Vagina (tissue), 2 donors: ENCODE measurements at regions not wholly inside any gene's neighbourhood (a gene's known extent, or its start where the extent isn't known, plus 50 kb on each side); places are given as distances from the start of the nearest gene placed in this dataset.
A peak's percentile ranks its signal among the peaks of the same experiment; 100 is the strongest.

Experiments used
- DNase-seq, 2 donors: peaks; one replicate each; pipeline ENCODE4 v3.0.0-alpha.2; 2017; ENCODE audit errors: extremely low spot score in 2 of 2
- H3K27ac ChIP-seq: fragments of 200-600 bp; sonication (generic); one replicate; pipeline ENCODE4 v1.5.1; 2019
- H3K27me3 ChIP-seq: fragments of 200-600 bp; sonication (generic); one replicate; pipeline ENCODE4 v1.5.1; 2019
- H3K36me3 ChIP-seq, 2 donors: fragments of 200-600 bp; sonication (generic); one replicate each; pipeline ENCODE4 v1.5.1; 2017 to 2019
- H3K4me1 ChIP-seq: fragments of 200-600 bp; sonication (generic); one replicate; pipeline ENCODE4 v1.5.1; 2019
- H3K4me3 ChIP-seq, 2 donors: fragments of 200-600 bp; sonication (generic); 1 replicate in 1 of 2; 2 replicates in 1 of 2; pipeline ENCODE4 v1.5.1; 2016 to 2019
- H3K9me3 ChIP-seq: fragments of 200-600 bp; sonication (generic); one replicate; pipeline ENCODE4 v1.5.1; 2019
- POLR2A ChIP-seq, 2 donors: fragments of 450-650 bp; IDR thresholded peaks; one replicate each; pipeline ENCODE4 v1.6.1; 2017; ENCODE audit warnings: antibody characterized with exemption in 2 of 2, mild to moderate bottlenecking in 2 of 2, moderate library complexity in 2 of 2
- POLR2AphosphoS5 ChIP-seq, 2 donors: sonication (generic); formaldehyde crosslinking; IDR thresholded peaks; one replicate each; pipeline ENCODE4 v1.9.0; 2017; ENCODE audit warnings: antibody characterized with exemption in 2 of 2, mild to moderate bottlenecking in 2 of 2, low read depth in 1 of 2; ENCODE audit not compliant: insufficient read depth in 1 of 2
- intact Hi-C: fragments of 100-400 bp; cut with DNase I; formaldehyde crosslinking; loops from one replicate; pipeline ENCODE4 v1.15.1; 2023
- TF ChIP-seq, protein P1 (sequence below), 3 experiments: fragments of 450-650 bp in 2 of 3; fragments of 200-600 bp in 1 of 3; sonication (generic) in 1 of 3; IDR thresholded peaks; one replicate each; pipeline ENCODE4 v1.5.1; 2017 to 2019; ENCODE audit warnings: antibody characterized with exemption in 3 of 3, mild to moderate bottlenecking in 2 of 3, moderate library complexity in 2 of 3

DNA sequence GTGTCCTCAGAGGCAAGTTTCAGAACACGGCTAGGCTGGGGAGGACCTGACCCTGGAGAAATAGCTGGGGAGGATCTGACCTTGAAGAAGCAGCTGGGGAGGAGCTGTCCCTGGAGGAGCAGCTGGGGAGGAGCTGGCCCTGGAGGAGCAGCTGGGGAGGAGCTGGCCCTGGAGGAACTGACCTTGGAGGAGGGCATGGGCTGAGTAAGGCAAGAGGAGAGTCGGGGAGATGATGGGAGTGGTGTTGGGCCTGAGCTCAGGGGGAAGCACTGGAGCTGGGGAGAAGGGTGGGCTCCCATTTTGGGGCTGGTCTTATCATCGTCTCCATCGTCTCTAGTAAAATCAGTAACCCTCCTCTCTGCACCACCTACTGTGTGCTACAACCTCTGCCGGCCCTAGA is 179.8 kb upstream of the SHH start:
- TF ChIP-seq, protein P1, sequence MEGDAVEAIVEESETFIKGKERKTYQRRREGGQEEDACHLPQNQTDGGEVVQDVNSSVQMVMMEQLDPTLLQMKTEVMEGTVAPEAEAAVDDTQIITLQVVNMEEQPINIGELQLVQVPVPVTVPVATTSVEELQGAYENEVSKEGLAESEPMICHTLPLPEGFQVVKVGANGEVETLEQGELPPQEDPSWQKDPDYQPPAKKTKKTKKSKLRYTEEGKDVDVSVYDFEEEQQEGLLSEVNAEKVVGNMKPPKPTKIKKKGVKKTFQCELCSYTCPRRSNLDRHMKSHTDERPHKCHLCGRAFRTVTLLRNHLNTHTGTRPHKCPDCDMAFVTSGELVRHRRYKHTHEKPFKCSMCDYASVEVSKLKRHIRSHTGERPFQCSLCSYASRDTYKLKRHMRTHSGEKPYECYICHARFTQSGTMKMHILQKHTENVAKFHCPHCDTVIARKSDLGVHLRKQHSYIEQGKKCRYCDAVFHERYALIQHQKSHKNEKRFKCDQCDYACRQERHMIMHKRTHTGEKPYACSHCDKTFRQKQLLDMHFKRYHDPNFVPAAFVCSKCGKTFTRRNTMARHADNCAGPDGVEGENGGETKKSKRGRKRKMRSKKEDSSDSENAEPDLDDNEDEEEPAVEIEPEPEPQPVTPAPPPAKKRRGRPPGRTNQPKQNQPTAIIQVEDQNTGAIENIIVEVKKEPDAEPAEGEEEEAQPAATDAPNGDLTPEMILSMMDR (IDR thresholded peaks at IDR 0.05): no peak
- TF ChIP-seq POLR2A (IDR thresholded peaks at IDR 0.05) (no peak), POLR2AphosphoS5 (IDR thresholded peaks at IDR 0.05; ENCODE audit: insufficient read depth in 1 of 2, low read depth in 1 of 2) (no peak)
- DNase-seq: peak in 1 of 2 donors; percentile 67
- Histone ChIP-seq H3K27ac (no peak overlapping the region), H3K4me3 (no peak overlapping the region), H3K27me3 (no peaks in the 10 kb centered on the region), H3K4me1 (no peaks in the 10 kb centered on the region), H3K36me3 (no peaks in the 10 kb centered on the region), H3K9me3 (no peaks in the 10 kb centered on the region)
- intact Hi-C loops: no loop called here

DNA sequence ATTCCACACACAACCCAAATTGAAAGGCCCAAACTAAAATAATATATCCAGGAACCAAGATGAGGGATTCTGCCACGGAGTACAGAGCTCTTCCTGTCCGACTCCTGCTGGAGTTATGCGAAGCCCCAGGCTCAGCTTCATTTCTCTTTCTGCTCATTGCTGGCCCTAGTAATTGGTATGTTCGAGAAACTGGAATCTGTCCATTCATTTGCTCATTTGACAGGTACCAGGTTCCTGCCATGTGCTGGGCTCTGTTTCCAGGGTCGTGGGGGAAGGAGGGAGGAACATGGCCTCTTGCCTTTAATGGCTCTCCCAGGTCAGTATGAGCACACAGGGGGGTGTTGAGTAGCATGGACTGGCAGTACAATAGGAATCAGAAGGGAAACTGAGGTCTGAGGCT is 179.2 kb upstream of the SHH start:
- Histone ChIP-seq H3K27me3 (no peaks in the 10 kb centered on the region), H3K4me3 (no peak overlapping the region), H3K4me1 (no peaks in the 10 kb centered on the region), H3K9me3 (no peaks in the 10 kb centered on the region), H3K27ac (no peak overlapping the region), H3K36me3 (no peaks in the 10 kb centered on the region)
- DNase-seq: peak in 1 of 2 donors; percentile 61
- intact Hi-C loops: no loop called here
- TF ChIP-seq POLR2AphosphoS5 (IDR thresholded peaks at IDR 0.05; ENCODE audit: insufficient read depth in 1 of 2, low read depth in 1 of 2) (no peak), POLR2A (IDR thresholded peaks at IDR 0.05) (no peak)
- TF ChIP-seq, protein P1 (IDR thresholded peaks at IDR 0.05): no peak

DNA sequence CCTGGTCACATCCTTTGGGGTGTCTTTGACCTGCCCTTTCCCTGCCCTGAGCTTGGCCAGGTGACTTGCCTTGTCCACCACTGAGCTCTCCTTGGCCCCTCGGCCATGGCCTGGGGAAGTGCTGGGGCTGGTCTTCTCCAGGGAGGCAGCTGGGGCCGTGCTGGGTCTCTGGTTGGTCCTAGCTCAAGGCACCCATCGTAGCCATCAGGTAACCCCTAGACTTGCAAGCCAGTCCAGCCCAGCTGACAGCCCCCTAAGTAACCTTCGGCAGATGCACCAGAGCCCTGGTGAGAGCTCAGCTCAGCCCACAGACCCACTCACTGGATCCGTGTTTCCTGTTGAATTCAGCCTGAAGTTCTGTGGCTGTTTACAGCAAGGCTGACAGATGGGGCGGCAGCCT is 176.2 kb upstream of the SHH start:
- H3K27ac ChIP-seq: no peak overlapping the region
- DNase-seq: peak in 1 of 2 donors; percentile 76
- intact Hi-C loops: no loop called here
- no peaks in the 10 kb centered on the region for H3K27me3 ChIP-seq
- H3K4me3 ChIP-seq: no peak overlapping the region
- H3K4me1 ChIP-seq: no peaks in the 10 kb centered on the region
- no peak for TF ChIP-seq POLR2AphosphoS5 (IDR thresholded peaks at IDR 0.05; ENCODE audit: insufficient read depth in 1 of 2, low read depth in 1 of 2)
- TF ChIP-seq, protein P1 (IDR thresholded peaks at IDR 0.05): no peak
- TF ChIP-seq POLR2A (IDR thresholded peaks at IDR 0.05): no peak
- no peaks in the 10 kb centered on the region for H3K36me3 ChIP-seq
- H3K9me3 ChIP-seq: no peaks in the 10 kb centered on the region

DNA sequence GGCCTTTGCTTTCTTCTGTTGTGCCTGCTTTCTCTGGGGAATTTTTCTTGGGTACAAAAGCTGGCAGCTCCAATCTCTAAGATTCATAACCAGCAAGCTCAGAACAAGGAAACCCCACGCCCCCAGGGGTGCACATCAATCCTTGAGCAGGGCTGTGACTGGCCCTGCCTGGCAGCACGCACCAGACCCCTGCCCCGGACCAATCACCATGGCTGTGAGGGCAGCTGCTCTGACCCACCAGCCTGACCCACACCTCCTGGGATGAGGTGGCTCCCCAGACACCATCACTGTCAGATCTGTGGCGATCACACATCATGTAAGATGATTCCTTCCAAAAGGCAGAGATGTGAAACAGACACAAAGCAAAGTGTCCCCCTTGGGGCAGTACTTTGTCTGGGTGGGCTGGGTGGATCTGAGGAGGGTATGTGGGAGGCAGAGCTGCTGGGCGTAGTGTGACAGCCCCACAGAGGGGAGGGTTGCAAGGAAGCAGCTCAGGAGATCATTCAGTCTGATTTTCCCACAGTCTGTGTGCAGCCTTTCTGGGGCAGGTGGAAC is 175.5 kb upstream of the SHH start:
- intact Hi-C loops: no loop called here
- Histone ChIP-seq H3K4me1 (no peaks in the 10 kb centered on the region), H3K36me3 (no peaks in the 10 kb centered on the region), H3K4me3 (no peak overlapping the region), H3K9me3 (no peaks in the 10 kb centered on the region), H3K27ac (no peak overlapping the region), H3K27me3 (no peaks in the 10 kb centered on the region)
- peak in 1 of 2 donors; percentile 93 for DNase-seq
- no peak for TF ChIP-seq POLR2AphosphoS5 (IDR thresholded peaks at IDR 0.05; ENCODE audit: insufficient read depth in 1 of 2, low read depth in 1 of 2)
- no peak for TF ChIP-seq POLR2A (IDR thresholded peaks at IDR 0.05)

DNA sequence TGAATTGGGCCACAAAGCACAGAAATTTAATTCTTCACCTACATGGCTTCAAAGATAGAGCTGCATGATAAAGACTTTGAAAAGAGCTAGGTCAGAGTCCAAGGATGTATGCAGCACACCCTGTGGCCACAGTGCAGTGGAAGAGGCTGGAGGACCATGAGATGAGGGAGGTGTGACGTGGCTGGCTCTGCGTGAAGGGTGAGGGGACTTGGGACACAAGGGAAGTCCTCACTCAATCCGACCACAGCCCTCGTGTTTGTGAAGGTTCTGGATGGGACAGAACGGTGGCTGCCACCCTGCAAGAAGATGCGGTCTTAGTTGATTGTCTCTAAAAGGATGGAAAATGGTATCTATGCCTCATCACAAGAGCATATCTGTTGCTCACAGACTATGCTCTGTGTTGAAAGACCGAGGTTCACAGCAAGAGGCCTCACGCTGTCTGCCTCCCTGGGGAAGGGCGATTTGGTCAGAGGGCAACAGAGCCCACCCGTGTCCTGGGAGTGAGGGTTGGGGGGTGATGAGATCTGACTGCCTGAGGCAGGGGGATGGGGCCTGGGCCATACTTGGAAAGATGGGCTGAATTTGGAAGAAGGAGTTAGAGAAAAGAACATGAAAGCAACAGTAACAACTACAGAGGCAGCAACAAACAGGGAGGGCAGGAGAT is 174.4 kb upstream of the SHH start:
- TF ChIP-seq, protein P1 (IDR thresholded peaks at IDR 0.05): no peak
- TF ChIP-seq POLR2AphosphoS5 (IDR thresholded peaks at IDR 0.05; ENCODE audit: insufficient read depth in 1 of 2, low read depth in 1 of 2) (no peak), POLR2A (IDR thresholded peaks at IDR 0.05) (no peak)
- intact Hi-C loops: no loop called here
- Histone ChIP-seq H3K27me3 (no peaks in the 10 kb centered on the region), H3K27ac (no peak overlapping the region), H3K36me3 (no peaks in the 10 kb centered on the region), H3K4me1 (no peaks in the 10 kb centered on the region), H3K9me3 (no peaks in the 10 kb centered on the region), H3K4me3 (no peak overlapping the region)
- peak in 1 of 2 donors; percentile 60 for DNase-seq
